A172 (cell line): ENCODE measurements at regions not wholly inside any gene's neighbourhood (a gene's known extent, or its start where the extent isn't known, plus 50 kb on each side); places are given as distances from the start of the nearest gene placed in this dataset.
A peak's percentile ranks its signal among the peaks of the same experiment; 100 is the strongest.

ENCODE experiments used
- DNase-seq: peaks from one replicate; pipeline ENCODE4 v3.0.0-alpha.2; 2015; ENCODE audit warnings: low spot score

DNA sequence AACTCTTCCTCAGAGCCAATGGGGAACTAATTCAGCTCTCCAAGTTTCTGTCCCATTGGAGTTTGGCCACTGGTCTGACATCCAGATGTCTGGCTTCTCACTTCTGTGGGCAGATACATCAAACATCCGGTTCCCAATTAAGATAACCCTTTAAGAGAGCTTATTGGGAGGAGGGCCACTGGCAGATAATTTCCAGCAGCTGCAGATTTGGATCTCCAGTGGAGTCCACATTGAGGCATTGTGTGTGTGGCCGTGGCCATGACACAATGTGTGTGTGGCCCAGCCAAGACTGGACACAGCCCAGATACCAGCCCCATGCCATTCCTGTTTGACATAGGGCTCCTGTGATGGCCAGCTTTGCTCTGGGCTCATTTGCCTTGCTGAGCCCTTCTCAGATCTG, 110.5 kb upstream of the MAP1B start:
- DNase-seq = no peak

GRCh38 chr5:71998746-71999145, 108.5 kb upstream of the MAP1B start:
- no peak for DNase-seq

DNA sequence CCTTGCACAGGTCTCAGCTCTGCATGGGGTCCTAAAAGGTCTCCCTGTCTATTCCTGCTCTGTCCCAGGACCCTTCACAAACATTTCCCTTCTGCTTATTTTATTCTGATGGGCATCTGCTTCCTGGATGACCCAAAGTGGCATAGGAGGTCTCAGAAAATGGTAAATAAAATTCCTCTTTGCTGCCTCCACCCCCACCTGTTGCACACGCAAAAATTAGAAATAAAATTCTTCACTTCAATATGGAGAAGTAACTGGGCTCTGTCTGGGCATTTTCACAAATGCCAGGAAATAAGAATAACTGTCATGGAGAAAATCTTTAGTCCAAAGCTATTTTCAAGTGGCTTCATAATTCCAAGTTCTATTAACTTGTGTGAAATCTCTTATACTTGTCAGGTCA, 106.6 kb upstream of the MAP1B start:
- no peak for DNase-seq

DNA sequence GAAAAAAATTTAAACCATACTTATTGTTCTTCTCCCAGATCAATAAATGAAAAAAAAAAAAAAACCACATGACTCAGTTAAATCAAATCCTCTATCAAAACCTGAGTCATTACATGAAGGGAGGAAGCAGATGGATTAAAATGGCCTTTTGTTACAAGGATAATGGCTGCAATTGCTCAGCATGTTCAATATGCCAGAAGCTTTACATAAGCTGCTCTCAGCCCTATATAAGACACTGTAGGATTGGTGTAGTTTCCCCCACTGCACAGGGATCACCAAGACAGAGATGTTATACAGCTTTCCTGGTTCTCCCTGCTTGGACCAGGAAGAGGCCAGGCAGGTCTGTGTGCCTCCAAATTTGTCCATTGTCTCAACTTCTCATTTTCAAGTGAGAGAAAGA, 101.6 kb upstream of the MAP1B start:
- DNase-seq = no peak

- DNase-seq = no peak
Observed at GRCh38 chr5:72006361-72006760, 100.9 kb upstream of the MAP1B start.

GRCh38 chr5:72007336-72008111, 99.8 kb upstream of the MAP1B start:
- no peak for DNase-seq

- DNase-seq = no peak
Observed at GRCh38 chr5:72009280-72009679, 98.0 kb upstream of the MAP1B start.

- DNase-seq = no peak
Observed at GRCh38 chr5:72010430-72010829, 96.8 kb upstream of the MAP1B start.

- DNase-seq = no peak
Observed at GRCh38 chr5:72012906-72013305, 94.4 kb upstream of the MAP1B start.

- DNase-seq = no peak
Observed at GRCh38 chr5:72013766-72014624, 93.3 kb upstream of the MAP1B start.

DNA sequence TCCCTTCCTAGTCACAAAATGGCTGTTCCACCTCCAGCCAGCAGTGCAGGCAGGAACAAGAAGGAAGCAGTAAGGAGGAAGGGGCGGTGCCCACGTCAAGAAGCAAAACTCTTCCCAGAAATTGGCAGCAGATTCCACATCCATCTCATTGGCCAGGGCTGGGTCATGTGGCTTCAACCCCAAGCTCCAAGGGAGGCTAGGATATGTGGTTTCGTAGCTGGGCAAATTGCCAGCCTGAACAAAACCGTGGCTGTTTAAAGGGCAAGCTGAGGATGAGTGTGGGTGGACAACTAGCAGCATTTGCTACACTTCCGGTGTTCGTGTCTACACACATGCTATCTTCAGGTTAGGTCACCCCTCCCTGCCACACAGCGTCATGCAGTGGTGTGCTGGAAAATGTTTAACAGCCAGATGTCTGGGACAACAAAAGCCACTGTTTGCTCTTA, 92.1 kb upstream of the MAP1B start:
- peak; percentile 85 for DNase-seq

- DNase-seq = peak; percentile 46
Observed at GRCh38 chr5:72018143-72018803, 89.0 kb upstream of the MAP1B start.

- no peak for DNase-seq
Observed at GRCh38 chr5:72020161-72020983, 86.9 kb upstream of the MAP1B start.

DNA sequence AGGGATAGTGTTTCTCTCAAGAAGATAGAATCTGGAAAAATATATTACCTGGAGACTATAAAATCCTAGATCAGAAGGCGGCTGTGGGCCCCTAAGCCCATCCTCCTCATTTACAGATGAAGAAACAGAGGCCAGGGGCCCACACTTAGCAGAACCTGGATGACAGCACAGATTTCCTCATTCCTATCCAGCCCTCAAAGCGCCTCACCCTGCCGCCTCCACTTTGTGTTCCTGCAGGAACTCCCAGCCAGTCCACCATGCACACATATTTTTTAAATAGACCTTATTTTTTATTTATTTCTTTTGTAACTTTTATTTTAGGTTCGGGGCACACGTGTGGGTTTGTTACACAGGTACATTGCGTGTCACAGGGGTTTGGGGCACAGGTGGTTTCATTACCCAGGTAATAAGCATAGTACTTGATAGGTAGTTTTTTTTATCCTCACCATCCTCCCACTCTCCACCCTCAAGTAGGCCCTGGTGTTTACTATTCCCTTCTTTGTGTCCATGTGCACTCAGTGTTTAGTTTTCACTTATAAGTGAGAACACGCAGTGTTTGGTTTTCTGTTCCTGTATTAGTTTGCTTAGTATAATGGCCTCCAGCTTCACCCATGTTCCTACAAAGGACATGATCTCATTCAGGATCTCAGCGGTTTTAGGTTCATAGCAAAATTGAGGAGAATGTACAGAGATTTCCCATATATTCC, 85.5 kb upstream of the MAP1B start:
- no peak for DNase-seq

DNA sequence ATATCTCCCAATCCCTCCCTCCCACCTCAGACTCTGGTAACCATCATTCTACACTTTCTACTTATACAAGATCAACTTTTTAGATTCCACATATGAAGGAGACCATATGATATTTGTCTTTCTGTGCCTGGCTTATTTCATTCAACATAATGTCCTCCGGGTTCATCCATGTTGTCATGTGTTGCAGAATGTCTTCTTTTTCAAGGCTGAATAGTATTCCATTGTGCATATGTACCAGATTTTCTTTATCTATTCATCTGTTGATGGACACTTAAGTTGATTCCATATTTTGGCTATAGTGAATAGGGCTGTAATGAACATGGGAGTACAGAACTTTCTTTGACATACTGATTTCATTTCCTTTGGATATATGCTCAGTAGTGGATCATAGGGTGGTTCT, 78.9 kb upstream of the MAP1B start:
- no peak for DNase-seq

DNA sequence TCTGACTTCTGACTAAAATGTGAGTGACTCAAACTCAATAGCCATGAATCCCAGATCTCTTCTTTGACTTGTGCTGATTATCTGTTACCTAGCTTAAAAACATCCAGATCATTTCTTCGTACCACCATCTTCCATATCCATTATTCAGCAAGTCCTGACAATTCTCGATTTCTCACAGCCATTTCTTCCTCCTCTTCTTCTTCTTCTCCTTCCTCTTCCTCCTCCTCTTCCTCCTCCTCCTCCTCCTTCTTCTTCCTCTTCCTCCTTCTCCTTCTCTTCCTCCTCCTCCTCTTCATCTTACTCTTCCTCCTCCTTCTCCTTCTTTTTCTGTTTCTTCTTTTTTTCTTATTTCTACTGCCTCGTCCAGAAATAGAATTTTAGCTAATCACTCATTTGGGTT, 77.0 kb upstream of the MAP1B start:
- DNase-seq = no peak

DNA sequence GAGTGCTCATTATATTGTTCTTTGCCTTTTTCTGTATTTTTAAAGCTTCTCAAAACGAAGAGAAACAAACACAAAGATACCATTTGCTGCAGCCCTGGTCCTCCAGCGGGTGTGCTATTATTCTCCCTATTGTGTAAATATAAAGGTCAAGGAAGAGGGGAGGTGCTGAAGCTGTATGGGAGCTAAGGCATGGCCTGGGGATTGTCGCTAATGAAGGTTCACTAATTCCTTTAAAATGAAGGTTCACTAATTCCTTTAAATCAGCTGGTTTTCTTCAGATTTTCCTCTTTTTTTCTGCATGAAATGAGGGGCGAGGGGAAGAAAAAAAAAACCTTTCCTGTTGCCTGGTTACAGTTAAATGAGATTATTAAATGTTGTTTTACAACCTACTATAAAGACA, 74.5 kb upstream of the MAP1B start:
- DNase-seq = no peak

DNA sequence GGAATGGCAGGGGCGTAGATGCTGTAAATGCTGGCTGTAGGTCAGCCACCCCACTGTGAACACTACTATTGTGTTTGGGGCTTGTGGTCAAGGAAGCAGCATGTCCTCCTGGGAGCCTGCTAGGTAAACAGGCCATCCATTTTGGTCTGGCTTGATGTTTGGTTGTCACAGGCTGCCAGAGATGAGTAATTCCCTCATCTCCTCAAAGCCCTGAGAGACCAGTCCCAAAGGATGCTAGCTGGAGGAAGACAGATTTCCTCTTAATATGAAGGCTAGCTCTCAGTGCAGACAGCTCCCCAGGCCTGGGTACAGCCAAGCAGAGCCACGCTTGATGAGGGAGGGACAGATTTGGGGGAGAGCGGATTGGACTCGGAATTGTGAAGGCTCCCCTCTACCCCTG, 72.5 kb upstream of the MAP1B start:
- no peak for DNase-seq

DNA sequence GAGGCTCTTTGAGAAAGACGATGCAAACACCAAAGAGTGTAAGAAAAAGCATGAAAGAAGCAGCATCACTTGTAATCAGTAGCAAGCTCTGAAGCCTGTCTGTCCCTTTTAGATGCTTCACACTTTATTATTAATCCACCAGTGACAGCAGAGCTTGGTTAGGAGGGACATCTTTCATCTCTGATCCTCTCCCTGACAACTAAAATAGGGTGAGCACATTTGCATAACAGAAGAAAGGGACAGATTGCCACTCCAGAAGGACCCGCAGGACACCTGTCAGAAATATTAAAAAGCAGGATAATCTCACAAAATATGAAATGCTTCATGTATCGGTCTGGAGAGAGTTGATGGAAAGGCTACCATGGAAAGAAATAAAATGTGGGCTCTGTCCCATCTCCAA, 71.4 kb upstream of the MAP1B start:
- no peak for DNase-seq

GRCh38 chr5:72036951-72037350, 70.3 kb upstream of the MAP1B start:
- DNase-seq = no peak

DNA sequence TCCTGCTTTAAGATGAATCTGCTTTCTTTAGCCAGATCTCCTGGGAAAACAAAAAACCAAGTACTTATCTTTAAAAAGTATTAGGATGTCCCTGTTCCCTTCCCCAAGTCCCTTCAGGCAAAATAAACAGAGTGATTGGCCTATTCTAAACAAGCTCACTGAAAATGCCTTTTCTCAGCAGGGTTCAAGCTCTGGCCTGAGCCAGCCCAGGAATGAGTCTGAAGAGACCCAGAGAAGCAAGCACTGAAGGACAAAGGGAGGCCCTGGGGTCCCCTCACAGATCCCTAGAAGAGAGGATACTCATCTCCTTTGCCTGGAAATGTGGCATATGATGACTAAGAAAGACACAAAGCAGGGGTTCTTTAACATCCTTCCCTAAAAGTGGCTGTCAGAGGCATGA, 66.8 kb upstream of the MAP1B start:
- DNase-seq = no peak
